GM12873 (cell line): ENCODE measurements at regions not wholly inside any gene's neighbourhood (a gene's known extent, or its start where the extent isn't known, plus 50 kb on each side); places are given as distances from the start of the nearest gene placed in this dataset.

Source experiments
- TF ChIP-seq, protein P1 (sequence below): IDR thresholded peaks from 2 replicates; pipeline ENCODE4 v1.5.1; 2012; ENCODE audit warnings: low read depth, mild to moderate bottlenecking, moderate library complexity, low read length, control low read depth; ENCODE audit not compliant: insufficient read depth; ENCODE audit errors: missing control alignments

DNA sequence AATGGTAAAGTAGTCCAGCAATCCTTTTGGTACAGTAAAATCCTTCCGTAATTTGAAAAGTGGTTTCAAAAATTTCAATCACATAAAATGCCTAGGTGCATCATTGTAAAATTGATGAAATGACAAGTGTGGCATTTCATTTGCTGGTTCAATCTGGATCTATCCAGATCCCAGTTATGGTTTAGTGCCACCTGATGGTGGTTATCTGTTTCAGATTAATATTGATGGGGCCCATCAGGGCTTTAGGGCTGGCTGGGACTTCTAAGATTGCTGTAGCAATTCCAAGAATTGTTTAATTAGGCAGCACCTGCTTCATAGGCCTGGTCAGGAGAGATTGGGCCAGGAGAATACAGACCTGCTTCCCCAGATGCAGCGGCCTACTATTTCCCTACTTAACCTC lies 55.5 kb upstream of the PIK3C3 start:
- TF ChIP-seq, protein P1, sequence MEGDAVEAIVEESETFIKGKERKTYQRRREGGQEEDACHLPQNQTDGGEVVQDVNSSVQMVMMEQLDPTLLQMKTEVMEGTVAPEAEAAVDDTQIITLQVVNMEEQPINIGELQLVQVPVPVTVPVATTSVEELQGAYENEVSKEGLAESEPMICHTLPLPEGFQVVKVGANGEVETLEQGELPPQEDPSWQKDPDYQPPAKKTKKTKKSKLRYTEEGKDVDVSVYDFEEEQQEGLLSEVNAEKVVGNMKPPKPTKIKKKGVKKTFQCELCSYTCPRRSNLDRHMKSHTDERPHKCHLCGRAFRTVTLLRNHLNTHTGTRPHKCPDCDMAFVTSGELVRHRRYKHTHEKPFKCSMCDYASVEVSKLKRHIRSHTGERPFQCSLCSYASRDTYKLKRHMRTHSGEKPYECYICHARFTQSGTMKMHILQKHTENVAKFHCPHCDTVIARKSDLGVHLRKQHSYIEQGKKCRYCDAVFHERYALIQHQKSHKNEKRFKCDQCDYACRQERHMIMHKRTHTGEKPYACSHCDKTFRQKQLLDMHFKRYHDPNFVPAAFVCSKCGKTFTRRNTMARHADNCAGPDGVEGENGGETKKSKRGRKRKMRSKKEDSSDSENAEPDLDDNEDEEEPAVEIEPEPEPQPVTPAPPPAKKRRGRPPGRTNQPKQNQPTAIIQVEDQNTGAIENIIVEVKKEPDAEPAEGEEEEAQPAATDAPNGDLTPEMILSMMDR: no peak

DNA sequence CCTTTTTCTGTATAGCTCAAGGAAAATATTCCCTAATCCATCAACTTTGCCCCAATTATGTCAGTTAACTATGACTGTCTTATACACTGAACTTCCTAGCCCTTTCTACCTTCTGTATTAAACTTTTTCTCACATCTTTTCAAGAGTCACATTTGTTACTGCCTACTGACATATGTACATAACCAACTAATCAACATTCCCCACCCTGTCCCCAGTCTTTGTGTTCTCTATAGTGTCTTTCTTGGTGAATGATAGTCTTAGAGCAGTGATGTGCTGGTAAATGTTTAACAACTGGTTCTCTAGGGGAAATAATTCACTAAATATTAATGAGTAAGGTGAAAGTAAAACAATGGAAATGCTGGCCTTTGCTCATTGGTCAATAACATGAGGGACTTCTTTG lies 61.6 kb upstream of the PIK3C3 start:
- TF ChIP-seq, protein P1: no peak

DNA sequence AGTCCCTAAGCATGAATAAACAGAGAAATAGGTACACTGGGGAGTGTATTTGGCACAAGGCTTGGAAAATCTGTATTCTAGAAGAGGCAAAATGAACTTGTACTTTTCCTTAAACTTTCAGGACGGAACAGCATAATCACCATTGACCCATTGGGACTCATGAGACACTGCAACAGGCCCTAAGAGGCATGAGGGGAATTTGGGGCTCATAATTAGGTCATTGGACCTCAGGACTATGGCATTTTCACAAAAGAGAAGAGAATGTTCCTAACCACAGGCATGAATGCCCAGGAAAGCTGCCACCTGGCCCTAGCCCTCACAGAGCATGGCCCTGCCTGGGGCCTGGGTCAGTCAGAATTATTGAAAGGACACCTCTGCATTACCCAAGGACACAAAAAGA lies 67.9 kb upstream of the PIK3C3 start:
- TF ChIP-seq, protein P1: no peak

DNA sequence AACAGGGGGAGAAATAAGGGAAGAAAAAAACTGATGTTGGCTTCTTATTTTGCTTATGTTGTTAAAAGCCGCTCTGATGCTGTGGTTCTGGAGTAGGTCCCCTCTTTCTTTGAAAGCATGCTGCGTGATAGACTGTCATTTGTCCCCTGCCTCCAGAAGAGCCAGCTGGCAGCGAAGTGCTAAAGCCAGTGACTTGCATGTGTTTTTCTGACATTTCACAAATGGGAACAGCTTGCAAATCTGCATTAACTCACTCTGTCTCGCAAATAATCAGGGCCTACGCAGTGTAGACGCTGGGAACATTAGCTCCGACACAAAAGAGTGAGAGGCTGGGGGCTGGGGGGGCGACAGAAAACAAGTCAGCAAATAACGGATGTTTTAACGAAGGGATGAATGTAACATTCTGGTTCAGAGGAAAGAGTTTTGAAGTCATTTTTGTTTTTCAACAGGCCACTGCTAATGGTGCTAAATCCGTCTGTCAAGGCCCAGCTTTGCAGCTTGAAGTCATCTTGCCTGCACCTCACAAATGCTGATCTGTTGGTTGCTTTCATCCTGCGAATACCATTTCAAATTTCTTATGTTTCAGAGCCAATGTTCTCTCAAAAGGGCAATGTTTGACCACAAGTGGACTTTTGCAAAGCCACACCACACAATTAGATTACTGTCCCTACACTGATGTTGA lies 68.8 kb upstream of the PIK3C3 start:
- TF ChIP-seq, protein P1: no peak

DNA sequence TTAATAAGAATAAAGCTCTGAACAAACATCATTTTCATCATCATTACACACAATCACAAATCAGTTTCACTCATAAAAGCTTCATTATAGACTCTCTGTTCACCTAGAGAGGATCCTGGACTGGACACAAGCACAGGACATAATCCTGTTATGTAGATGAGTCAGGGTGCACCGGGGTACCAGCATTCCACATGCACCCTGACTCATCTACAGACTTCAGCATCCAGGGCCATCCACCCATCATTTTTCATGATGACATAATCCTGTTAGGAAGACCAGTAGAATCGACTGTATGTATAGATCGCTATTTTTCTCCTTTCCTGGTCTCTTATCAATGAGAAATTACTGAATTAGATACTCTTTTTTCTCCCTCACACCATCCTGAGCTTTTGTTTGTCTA lies 73.7 kb upstream of the PIK3C3 start:
- TF ChIP-seq, protein P1: no peak

DNA sequence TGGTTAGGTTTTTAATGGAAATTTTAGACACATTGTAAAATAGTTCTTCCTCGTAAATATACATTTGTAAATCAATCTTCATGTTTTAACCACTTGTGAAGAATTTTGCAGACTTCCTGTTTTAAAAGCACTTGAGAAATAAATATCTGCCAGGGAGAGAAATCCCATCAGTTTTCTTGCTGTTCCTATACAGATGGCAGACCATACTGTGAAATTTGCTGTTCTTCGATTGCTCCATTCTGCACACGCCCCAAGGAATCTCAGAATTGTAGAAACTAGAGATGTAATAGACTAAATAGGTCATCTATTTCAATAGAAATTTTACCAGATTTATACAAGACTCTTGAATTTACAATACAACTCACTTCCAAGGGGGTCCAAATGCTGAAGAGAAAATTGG lies 75.8 kb upstream of the PIK3C3 start:
- TF ChIP-seq, protein P1: no peak

DNA sequence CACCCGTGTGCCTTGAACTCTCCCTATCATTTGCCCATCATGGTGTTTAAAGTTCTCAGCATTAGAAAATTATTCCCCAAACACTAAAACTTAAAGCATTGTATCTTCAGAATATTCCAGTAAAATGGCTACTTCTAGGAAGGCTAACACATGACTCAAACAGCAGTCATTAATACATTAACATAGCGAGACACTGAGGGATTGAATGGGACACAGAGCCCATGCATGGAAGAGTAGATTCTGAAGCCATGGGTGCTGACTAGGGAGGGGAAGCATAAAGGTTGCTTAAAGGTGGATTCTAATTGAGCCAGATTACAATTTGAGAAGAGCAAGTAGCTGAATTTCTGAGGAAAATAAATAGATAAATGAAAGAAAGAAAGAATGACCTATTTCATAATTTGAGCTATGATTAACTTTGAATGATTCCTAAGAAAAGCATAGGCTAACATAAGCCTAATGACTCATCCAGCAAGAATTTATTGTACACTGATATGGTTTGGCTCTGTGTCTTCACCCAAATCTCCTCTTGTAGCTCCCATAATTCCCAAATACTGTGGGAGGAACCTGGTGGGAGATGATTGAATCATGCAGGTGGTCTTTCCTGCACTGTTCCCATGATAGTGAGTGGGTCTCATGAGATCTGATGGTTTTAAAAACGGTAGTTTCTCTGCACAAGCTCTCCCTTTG lies 79.8 kb upstream of the PIK3C3 start:
- TF ChIP-seq, protein P1: no peak
